PC-3 (cell line): ENCODE measurements at regions not wholly inside any gene's neighbourhood (a gene's known extent, or its start where the extent isn't known, plus 50 kb on each side); places are given as distances from the start of the nearest gene placed in this dataset.

Experiments
- ATAC-seq: fragments of 200-7000 bp; cut with Tn5 transposase; 2 replicates; pipeline ENCODE4 v1.9.1; 2020; ENCODE audit warnings: mild to moderate bottlenecking, moderate library complexity
- BruUV-seq: library from RNA; stranded (reverse); fragments of 400-500 nt; replicated peaks from 2 replicates; lab custom pipeline; 2021; lab: Mats Ljungman, UMichigan
- CTCF ChIA-PET: fragments of 300-600 bp; sonication (Branson Sonifier 250); formaldehyde crosslinking; loops from one replicate; lab custom pipeline; 2022; ENCODE audit warnings: antibody characterized with exemption; lab: Charles Lee
- POLR2A ChIA-PET: fragments of 300-600 bp; sonication (Branson Sonifier 250); formaldehyde crosslinking; loops from one replicate; lab custom pipeline; 2022; ENCODE audit warnings: antibody characterized with exemption; ENCODE audit not compliant: unreplicated experiment; lab: Charles Lee
- DNase-seq: peaks from one replicate; pipeline ENCODE4 v3.0.0-alpha.2; 2015
- H2AFZ ChIP-seq: fragments of 300-600 bp; sonication (generic); 2 replicates; pipeline ENCODE4 v1.6.0; 2016; ENCODE audit warnings: antibody characterized with exemption, low read length
- H3F3A ChIP-seq: fragments of 300-600 bp; sonication (generic); one replicate; pipeline ENCODE4 v1.6.0; 2017; ENCODE audit warnings: antibody characterized with exemption, low read length, control low read depth, mild to moderate bottlenecking; ENCODE audit not compliant: unreplicated experiment
- H3K27ac ChIP-seq: fragments of 300-600 bp; sonication (generic); 2 replicates; pipeline ENCODE4 v1.5.1; 2016; ENCODE audit warnings: mild to moderate bottlenecking, low read length
- H3K27me3 ChIP-seq: fragments of 300-600 bp; sonication (generic); 2 replicates; pipeline ENCODE4 v1.6.1; 2016; ENCODE audit warnings: low read length, mixed read lengths
- H3K36me3 ChIP-seq: fragments of 300-600 bp; sonication (generic); 2 replicates; pipeline ENCODE4 v1.6.1; 2016; ENCODE audit warnings: low read depth, mixed run types, low read length, mixed read lengths
- H3K4me1 ChIP-seq: fragments of 300-600 bp; sonication (generic); 2 replicates; pipeline ENCODE4 v1.5.1; 2016; ENCODE audit warnings: low read length; ENCODE audit not compliant: insufficient read depth
- H3K4me2 ChIP-seq: fragments of 300-600 bp; sonication (generic); 2 replicates; pipeline ENCODE4 v1.6.0; 2016; ENCODE audit warnings: low read length
- H3K4me3 ChIP-seq: fragments of 300-600 bp; sonication (generic); 2 replicates; pipeline ENCODE4 v1.5.1; 2016; ENCODE audit warnings: mild to moderate bottlenecking, low read length, mixed read lengths
- H3K79me2 ChIP-seq: fragments of 300-600 bp; sonication (generic); 2 replicates; pipeline ENCODE4 v1.6.1; 2017; ENCODE audit warnings: low read length, mixed read lengths
- H3K9ac ChIP-seq: fragments of 300-600 bp; sonication (generic); 2 replicates; pipeline ENCODE4 v1.6.0; 2016; ENCODE audit warnings: mild to moderate bottlenecking, low read length
- H3K9me2 ChIP-seq: fragments of 300-600 bp; sonication (generic); replicated peaks from 2 replicates; pipeline ENCODE4 v1.6.1; 2016; ENCODE audit warnings: mixed run types, low read length, mixed read lengths
- H3K9me3 ChIP-seq: fragments of 300-600 bp; sonication (generic); 2 replicates; pipeline ENCODE4 v1.6.1; 2016; ENCODE audit warnings: low read length, mixed read lengths
- H4K20me1 ChIP-seq: fragments of 300-600 bp; sonication (generic); 2 replicates; pipeline ENCODE4 v1.6.1; 2016; ENCODE audit warnings: low read length, mixed read lengths
- CTCF ChIP-seq: fragments of 300-600 bp; sonication (generic); conservative IDR thresholded peaks from 2 replicates; pipeline ENCODE4 v1.5.1; 2017; ENCODE audit warnings: antibody characterized with exemption, low read depth, mild to moderate bottlenecking, low read length
- EZH2 ChIP-seq: fragments of 300-600 bp; sonication (generic); IDR thresholded peaks from one replicate; pipeline ENCODE4 v1.6.1; 2017; ENCODE audit warnings: antibody characterized with exemption, mild to moderate bottlenecking, low read length; ENCODE audit not compliant: unreplicated experiment
- EZH2phosphoT487 ChIP-seq: fragments of 300-600 bp; sonication (generic); IDR thresholded peaks from 2 replicates; pipeline ENCODE4 v1.6.1; 2018; ENCODE audit warnings: mild to moderate bottlenecking, antibody characterized with exemption, low read length, borderline replicate concordance
- intact Hi-C: fragments of 100-400 bp; cut with micrococcal nuclease; formaldehyde crosslinking; loops from 2 replicates; pipeline ENCODE4 v1.9.0; 2023

GRCh38 chr13:64758521-64759244 is 2471.5 kb downstream of the PCDH9 start:
- Histone ChIP-seq H3K4me1 (no peaks in the 10 kb centered on the region), H3K27me3 (no peaks in the 10 kb centered on the region), H3K9ac (no peak overlapping the region), H3K79me2 (no peaks in the 10 kb centered on the region), H3K27ac (no peak overlapping the region), H3F3A (no peaks in the 10 kb centered on the region), H3K4me2 (no peak overlapping the region), H4K20me1 (no peaks in the 10 kb centered on the region), H2AFZ (no peak overlapping the region), H3K9me2 (no peaks in the 10 kb centered on the region), H3K4me3 (no peak overlapping the region), H3K36me3 (no peaks in the 10 kb centered on the region), H3K9me3 (no peaks in the 10 kb centered on the region)
- BruUV-seq: no TSS peak
- no peak for ATAC-seq
- ChIA-PET CTCF (no interaction called here), POLR2A (no interaction called here)
- intact Hi-C loops: no loop called here
- no peak for DNase-seq
- TF ChIP-seq EZH2: no peak
- TF ChIP-seq CTCF: no peak
- TF ChIP-seq EZH2phosphoT487: no peak

GRCh38 chr13:64756621-64757020 is 2473.5 kb downstream of the PCDH9 start:
- Histone ChIP-seq H3K4me3 (no peak overlapping the region), H3F3A (no peaks in the 10 kb centered on the region), H3K36me3 (no peaks in the 10 kb centered on the region), H3K27ac (no peak overlapping the region), H3K9ac (no peak overlapping the region), H4K20me1 (no peaks in the 10 kb centered on the region), H3K4me2 (no peak overlapping the region), H3K9me3 (no peaks in the 10 kb centered on the region), H3K4me1 (no peaks in the 10 kb centered on the region), H2AFZ (no peak overlapping the region), H3K9me2 (no peaks in the 10 kb centered on the region), H3K27me3 (no peaks in the 10 kb centered on the region), H3K79me2 (no peaks in the 10 kb centered on the region)
- no TSS peak for BruUV-seq
- ATAC-seq: no peak
- intact Hi-C loops: no loop called here
- DNase-seq: no peak
- ChIA-PET CTCF (no interaction called here), POLR2A (no interaction called here)
- TF ChIP-seq CTCF (no peak), EZH2 (no peak), EZH2phosphoT487 (no peak)

- ATAC-seq (no peak), DNase-seq (no peak)
- TF ChIP-seq CTCF (no peak), EZH2phosphoT487 (no peak), EZH2 (no peak)
- ChIA-PET POLR2A (no interaction called here), CTCF (no interaction called here)
- Histone ChIP-seq H3K4me1 (no peaks in the 10 kb centered on the region), H3K27me3 (no peaks in the 10 kb centered on the region), H3K27ac (no peak overlapping the region), H3K36me3 (no peaks in the 10 kb centered on the region), H3K9me3 (no peaks in the 10 kb centered on the region), H4K20me1 (no peaks in the 10 kb centered on the region), H3K79me2 (no peaks in the 10 kb centered on the region), H3K4me3 (no peak overlapping the region), H3K4me2 (no peak overlapping the region), H3F3A (no peaks in the 10 kb centered on the region), H3K9me2 (no peaks in the 10 kb centered on the region), H2AFZ (no peak overlapping the region), H3K9ac (no peak overlapping the region)
- no TSS peak for BruUV-seq
- intact Hi-C loops: no loop called here
Measured at GRCh38 chr13:64755961-64756360, 2474.2 kb downstream of the PCDH9 start.
